C4-2B (cell line): ENCODE measurements at regions not wholly inside any gene's neighbourhood (a gene's known extent, or its start where the extent isn't known, plus 50 kb on each side); places are given as distances from the start of the nearest gene placed in this dataset.
"Not testable (repeated sequence)": the region's sequence is repeated elsewhere in the genome, so short reads cannot be mapped to it uniquely, and the experiment has no call there.

Source experiments
- H3K27ac ChIP-seq: fragments of 450-650 bp; 2 replicates; pipeline ENCODE4 v1.5.1; 2017
- ZFX ChIP-seq: fragments of 450-650 bp; IDR thresholded peaks from 2 replicates; pipeline ENCODE4 v1.6.1; 2017
- TF ChIP-seq, protein P1 (sequence below): fragments of 450-650 bp; conservative IDR thresholded peaks from 2 replicates; pipeline ENCODE4 v1.5.1; 2017; ENCODE audit warnings: mild to moderate bottlenecking

GRCh38 chr3:153221748-153222162 is 59.7 kb downstream of the RAP2B start:
- H3K27ac ChIP-seq: no peak overlapping the region
- TF ChIP-seq, protein P1, sequence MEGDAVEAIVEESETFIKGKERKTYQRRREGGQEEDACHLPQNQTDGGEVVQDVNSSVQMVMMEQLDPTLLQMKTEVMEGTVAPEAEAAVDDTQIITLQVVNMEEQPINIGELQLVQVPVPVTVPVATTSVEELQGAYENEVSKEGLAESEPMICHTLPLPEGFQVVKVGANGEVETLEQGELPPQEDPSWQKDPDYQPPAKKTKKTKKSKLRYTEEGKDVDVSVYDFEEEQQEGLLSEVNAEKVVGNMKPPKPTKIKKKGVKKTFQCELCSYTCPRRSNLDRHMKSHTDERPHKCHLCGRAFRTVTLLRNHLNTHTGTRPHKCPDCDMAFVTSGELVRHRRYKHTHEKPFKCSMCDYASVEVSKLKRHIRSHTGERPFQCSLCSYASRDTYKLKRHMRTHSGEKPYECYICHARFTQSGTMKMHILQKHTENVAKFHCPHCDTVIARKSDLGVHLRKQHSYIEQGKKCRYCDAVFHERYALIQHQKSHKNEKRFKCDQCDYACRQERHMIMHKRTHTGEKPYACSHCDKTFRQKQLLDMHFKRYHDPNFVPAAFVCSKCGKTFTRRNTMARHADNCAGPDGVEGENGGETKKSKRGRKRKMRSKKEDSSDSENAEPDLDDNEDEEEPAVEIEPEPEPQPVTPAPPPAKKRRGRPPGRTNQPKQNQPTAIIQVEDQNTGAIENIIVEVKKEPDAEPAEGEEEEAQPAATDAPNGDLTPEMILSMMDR: no peak
- no peak for TF ChIP-seq ZFX

DNA sequence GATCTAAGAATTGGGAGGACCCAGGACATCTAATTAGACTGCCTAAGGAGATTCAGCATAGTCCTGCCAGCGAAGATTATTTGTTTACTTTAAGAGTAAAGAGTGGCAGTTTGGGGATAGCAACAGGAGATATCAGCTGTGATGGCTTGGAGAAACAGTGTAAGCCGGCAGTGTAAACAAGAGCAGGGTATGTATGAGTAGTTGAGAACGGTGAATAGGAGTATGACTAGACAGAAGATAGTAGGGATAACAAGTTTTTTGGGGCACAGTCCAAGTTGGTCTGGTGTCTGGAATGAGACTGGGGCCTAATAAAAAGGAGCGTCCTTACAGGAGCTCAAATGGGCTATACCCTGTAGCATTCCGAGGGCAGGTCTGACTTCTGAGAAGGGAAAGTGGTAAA is 64.9 kb downstream of the RAP2B start:
- H3K27ac ChIP-seq: not testable (repeated sequence)

- not testable (repeated sequence) for H3K27ac ChIP-seq
These were observed 68.4 kb downstream of the RAP2B start for GRCh38 chr3:153230427-153230826.

DNA sequence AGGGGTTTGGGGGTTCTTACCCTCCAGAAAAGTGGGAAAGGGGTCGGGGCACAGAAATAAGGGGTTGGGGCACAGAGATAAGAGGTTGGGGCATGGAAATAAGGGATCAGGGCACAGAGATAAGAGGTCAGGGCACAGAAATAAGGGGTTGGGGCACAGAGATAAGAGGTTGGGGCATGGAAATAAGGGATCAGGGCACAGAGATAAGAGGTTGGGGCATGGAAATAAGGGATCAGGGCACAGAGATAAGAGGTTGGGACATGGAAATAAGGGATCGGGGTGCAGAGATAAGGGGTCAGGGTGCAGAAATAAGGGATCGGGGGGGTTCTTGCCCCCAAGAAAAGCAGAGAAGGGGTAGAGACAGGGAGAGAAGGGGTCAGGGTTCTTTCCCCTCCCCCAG is 69.2 kb downstream of the RAP2B start:
- H3K27ac ChIP-seq: not testable (repeated sequence)

DNA sequence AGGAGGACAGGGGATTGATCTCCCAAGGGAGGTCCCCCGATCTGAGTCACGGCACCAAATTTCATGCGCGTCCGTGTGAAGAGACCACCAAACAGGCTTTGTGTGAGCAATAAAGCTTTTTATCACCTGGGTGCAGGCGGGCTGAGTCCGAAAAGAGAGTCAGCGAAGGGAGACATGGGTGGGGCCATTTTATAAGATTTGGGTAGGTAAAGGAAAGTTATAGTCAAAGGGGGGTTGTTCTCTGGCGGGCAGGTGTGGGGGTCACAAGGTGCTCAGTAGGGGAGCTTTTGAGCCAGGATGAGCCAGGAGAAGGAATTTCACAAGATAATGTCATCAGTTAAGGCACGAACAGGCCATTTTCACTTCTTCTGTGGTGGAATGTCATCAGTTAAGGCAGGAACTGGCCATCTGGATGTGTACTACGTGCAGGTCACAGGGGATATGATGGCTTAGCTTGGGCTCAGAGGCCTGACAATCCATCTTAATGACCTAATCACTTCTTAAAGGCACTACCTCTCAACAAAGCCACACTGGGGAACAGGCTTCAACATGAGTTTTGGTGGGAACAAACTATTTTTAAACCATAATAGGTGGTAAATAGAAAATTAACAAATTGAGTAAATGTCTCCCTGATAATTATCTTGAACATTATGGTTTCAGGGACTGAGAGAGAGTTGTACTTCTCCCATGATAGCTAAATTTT is 70.2 kb downstream of the RAP2B start:
- H3K27ac ChIP-seq: peak overlapping the region; percentile 59

DNA sequence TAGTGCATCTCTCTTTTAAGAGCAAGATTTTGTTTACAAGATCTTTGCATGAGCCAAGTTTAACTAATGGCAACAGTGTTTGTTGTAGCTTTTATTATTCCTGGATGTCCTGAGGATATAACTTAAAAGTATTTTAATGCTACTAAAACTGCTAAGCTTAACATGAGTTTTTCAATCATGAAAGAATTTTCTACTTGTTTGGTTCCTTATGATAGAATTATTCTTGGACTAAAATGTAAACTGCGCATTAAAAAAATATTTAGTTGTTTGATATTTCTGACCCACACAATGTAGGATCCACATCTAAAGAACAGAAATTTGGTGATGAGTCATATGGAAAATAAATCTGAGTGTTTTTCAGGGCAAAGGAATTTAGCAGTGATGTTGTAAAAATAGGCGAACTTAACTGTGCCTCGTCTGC is 70.8 kb downstream of the RAP2B start:
- no peak overlapping the region for H3K27ac ChIP-seq
- TF ChIP-seq, protein P1: no peak
- no peak for TF ChIP-seq ZFX

DNA sequence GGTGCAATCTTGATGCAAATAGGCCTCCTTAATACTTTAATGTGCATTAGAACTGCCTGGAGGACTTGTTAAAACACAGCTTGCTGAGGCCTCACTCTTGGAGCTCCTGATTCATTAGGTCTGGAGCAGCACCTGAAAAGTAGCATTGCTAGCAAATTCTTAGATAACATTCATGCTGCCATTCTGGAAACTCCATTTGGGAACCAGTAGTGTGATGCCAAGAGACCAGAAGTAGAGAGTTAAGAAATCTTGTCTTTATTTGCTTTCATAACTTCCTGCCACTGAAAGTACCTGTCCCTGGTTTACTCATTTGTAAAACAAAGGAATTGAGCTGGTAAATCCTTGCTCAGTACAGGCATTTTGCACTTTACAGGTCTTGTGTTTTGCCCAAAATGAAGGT is 72.0 kb downstream of the RAP2B start:
- no peak for TF ChIP-seq ZFX
- TF ChIP-seq, protein P1: no peak
- H3K27ac ChIP-seq: no peak overlapping the region; the same call in 1 of the 2 replicates

DNA sequence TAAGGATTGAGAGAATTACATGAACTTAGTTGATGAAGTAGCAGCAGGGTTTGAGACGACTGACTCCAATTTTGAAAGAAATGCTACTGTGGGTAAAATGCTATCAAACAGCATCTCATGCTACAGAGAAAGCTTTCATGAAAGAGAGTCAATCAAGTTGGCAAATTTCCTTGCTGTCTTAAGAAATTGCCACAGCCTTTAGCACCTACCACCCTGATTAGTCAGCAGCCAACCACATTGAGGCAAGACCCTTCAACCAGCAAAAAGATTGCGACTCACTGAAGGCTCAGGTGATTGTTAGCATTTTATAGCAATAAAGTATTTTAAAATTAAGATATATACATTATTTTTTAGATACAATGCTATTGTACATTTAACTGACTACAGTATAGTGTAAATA is 80.9 kb downstream of the RAP2B start:
- no peak for TF ChIP-seq ZFX
- TF ChIP-seq, protein P1: no peak
- H3K27ac ChIP-seq: no peak overlapping the region

- TF ChIP-seq, protein P1: no peak
- H3K27ac ChIP-seq: no peak overlapping the region
These were observed 82.9 kb downstream of the RAP2B start for GRCh38 chr3:153244961-153245360.

DNA sequence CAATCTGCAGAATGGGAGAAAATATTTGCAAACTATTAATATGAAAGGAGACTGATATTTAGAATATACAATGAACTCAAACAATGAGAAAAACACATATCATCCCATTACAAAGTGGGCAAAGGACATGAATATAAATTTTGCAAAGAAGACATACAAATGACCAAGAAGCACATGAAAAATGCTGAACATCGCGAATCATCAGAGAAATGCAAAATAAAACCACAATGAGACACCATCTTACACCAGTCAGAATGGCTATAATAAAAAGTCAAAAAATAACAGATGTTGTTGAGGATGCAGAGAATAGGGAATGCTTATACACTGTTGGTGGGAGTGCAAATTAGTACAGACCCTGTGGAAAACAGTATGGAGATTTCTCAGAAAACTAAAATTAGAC is 83.6 kb downstream of the RAP2B start:
- no peak for TF ChIP-seq ZFX
- TF ChIP-seq, protein P1: no peak
- H3K27ac ChIP-seq: no peak overlapping the region
